Astrocyte (in vitro differentiated cells and primary cell): ENCODE measurements at regions not wholly inside any gene's neighbourhood (a gene's known extent, or its start where the extent isn't known, plus 50 kb on each side); places are given as distances from the start of the nearest gene placed in this dataset.

ENCODE experiments used
- DNase-seq: peaks from one replicate; pipeline ENCODE4 v3.0.0-alpha.2; 2010; ENCODE audit warnings: low read depth
- FAIRE-seq: peaks from 2 replicates; lab custom pipeline; 2011; peaks lifted over from hg19 to GRCh38; lab: Jason Lieb, UNC
- H2AFZ ChIP-seq: 2 replicates; pipeline ENCODE4 v1.6.0; 2012; ENCODE audit warnings: low read depth, low read length, inconsistent platforms
- H3K27ac ChIP-seq: 2 replicates; pipeline ENCODE4 v1.5.1; 2011; ENCODE audit warnings: low read depth, low read length, inconsistent platforms
- H3K27me3 ChIP-seq: 2 replicates; pipeline ENCODE4 v1.6.0; 2011; ENCODE audit warnings: low read length, inconsistent platforms; ENCODE audit not compliant: insufficient read depth
- H3K36me3 ChIP-seq: 2 replicates; pipeline ENCODE4 v1.5.1; 2011; ENCODE audit warnings: low read length, inconsistent platforms; ENCODE audit not compliant: insufficient read depth
- H3K4me1 ChIP-seq: 2 replicates; pipeline ENCODE4 v1.5.1; 2011; ENCODE audit warnings: low read length, inconsistent platforms; ENCODE audit not compliant: insufficient read depth
- H3K4me2 ChIP-seq: 2 replicates; pipeline ENCODE4 v1.6.0; 2012; ENCODE audit warnings: low read length, inconsistent platforms
- H3K4me3 ChIP-seq: 2 replicates; pipeline ENCODE4 v1.5.1; 2011; ENCODE audit warnings: low read depth, mild to moderate bottlenecking, low read length, inconsistent platforms; ENCODE audit not compliant: insufficient read depth
- H3K79me2 ChIP-seq: 2 replicates; pipeline ENCODE4 v1.6.0; 2012; ENCODE audit warnings: mild to moderate bottlenecking, low read length, inconsistent platforms; ENCODE audit not compliant: insufficient read depth
- H3K9ac ChIP-seq: 2 replicates; pipeline ENCODE4 v1.6.0; 2012; ENCODE audit warnings: mild to moderate bottlenecking, low read length, inconsistent platforms
- H3K9me3 ChIP-seq: 2 replicates; pipeline ENCODE4 v1.5.1; 2012; ENCODE audit warnings: low read depth, mild to moderate bottlenecking, low read length, inconsistent platforms; ENCODE audit not compliant: insufficient read depth
- H4K20me1 ChIP-seq: 2 replicates; pipeline ENCODE4 v1.6.0; 2012; ENCODE audit warnings: low read length, inconsistent platforms; ENCODE audit not compliant: insufficient read depth
- H3K27ac Mint-ChIP-seq: one replicate; pipeline ENCODE4 v1.8.0; 2021; ENCODE audit warnings: mild to moderate bottlenecking, mixed read lengths; ENCODE audit not compliant: unreplicated experiment
- H3K27me3 Mint-ChIP-seq: one replicate; pipeline ENCODE4 v1.8.0; 2021; ENCODE audit warnings: low read depth, mixed read lengths; ENCODE audit not compliant: unreplicated experiment
- H3K36me3 Mint-ChIP-seq: one replicate; pipeline ENCODE4 v1.8.0; 2021; ENCODE audit warnings: low read depth, mixed read lengths; ENCODE audit not compliant: unreplicated experiment
- H3K4me1 Mint-ChIP-seq: one replicate; pipeline ENCODE4 v1.8.0; 2021; ENCODE audit warnings: low read depth, mixed read lengths; ENCODE audit not compliant: unreplicated experiment
- H3K4me3 Mint-ChIP-seq: one replicate; pipeline ENCODE4 v1.8.0; 2021; ENCODE audit warnings: mild to moderate bottlenecking, moderate library complexity, mixed read lengths; ENCODE audit not compliant: unreplicated experiment
- H3K9me3 Mint-ChIP-seq: one replicate; pipeline ENCODE4 v1.8.0; 2021; ENCODE audit warnings: mild to moderate bottlenecking, mixed read lengths; ENCODE audit not compliant: unreplicated experiment
- CTCF ChIP-seq: IDR thresholded peaks from 2 replicates; pipeline ENCODE4 v1.5.1; 2011; ENCODE audit warnings: low read depth, mild to moderate bottlenecking, inconsistent platforms, low read length, moderate library complexity; ENCODE audit not compliant: insufficient read depth
- EZH2 ChIP-seq: IDR thresholded peaks from 2 replicates; pipeline ENCODE4 v1.6.1; 2012; ENCODE audit warnings: mild to moderate bottlenecking, low read length, inconsistent platforms; ENCODE audit not compliant: insufficient read depth

DNA sequence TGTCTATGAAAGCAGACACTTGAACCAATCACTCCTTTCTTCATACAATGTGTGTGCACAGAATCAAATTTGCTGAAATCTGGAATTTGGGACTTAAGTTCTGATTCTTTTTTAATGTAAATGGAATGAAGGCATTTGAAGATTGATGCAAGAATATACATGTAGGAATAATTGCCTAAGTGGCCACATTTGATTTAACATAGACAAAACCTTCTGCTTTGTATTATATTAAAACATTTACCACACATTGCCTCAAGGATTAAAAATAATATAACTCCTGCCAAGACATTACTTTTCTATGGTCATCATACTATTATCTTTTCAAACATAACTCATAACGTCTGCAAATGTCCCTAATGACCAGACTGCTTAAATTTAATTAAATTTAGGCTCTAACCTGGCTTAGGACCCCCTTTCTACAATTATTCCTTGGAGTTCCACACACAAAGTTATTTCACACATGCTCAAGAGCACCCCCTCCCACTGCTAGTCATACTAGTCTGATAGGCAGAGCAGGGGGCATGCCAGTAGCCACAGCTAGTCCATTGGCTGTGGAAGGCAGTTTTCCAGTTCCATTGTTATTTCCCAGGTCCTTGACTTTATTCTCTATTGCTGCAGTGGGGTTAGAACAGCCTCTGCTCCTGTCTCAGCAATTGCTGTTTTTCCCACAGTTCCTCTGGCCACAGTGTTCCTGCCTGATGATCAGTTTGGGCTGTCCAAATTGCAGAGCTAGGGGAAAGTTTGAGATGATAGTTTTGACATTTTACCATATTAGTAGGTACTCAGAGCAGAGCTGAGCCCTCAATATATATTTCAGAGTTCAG lies 360.6 kb upstream of the GRAMD2B start:
- H3K27ac ChIP-seq = no peak overlapping the region
- no peak for TF ChIP-seq EZH2
- no peak for TF ChIP-seq CTCF

GRCh38 chr5:126065061-126065460 lies 358.1 kb upstream of the GRAMD2B start:
- no peaks in the 10 kb centered on the region for H3K27me3 Mint-ChIP-seq
- Histone ChIP-seq H3K4me2 (no peak overlapping the region), H4K20me1 (no peaks in the 10 kb centered on the region), H3K36me3 (no peaks in the 10 kb centered on the region), H3K27me3 (no peaks in the 10 kb centered on the region), H3K4me1 (no peaks in the 10 kb centered on the region), H2AFZ (no peak overlapping the region), H3K9ac (no peak overlapping the region), H3K27ac (no peak overlapping the region), H3K9me3 (no peaks in the 10 kb centered on the region), H3K4me3 (no peak overlapping the region), H3K79me2 (no peaks in the 10 kb centered on the region)
- H3K4me3 Mint-ChIP-seq = no peak overlapping the region
- no peak for FAIRE-seq
- no peak overlapping the region for H3K27ac Mint-ChIP-seq
- H3K4me1 Mint-ChIP-seq = no peaks in the 10 kb centered on the region
- TF ChIP-seq CTCF = no peak
- no peak for TF ChIP-seq EZH2
- no peaks in the 10 kb centered on the region for H3K9me3 Mint-ChIP-seq
- DNase-seq = no peak
- H3K36me3 Mint-ChIP-seq = no peaks in the 10 kb centered on the region

More for the DNA sequence above, 360.6 kb upstream of the GRAMD2B start:
- Mint-ChIP-seq H3K36me3 (no peaks in the 10 kb centered on the region), H3K4me1 (no peaks in the 10 kb centered on the region), H3K9me3 (no peaks in the 10 kb centered on the region), H3K27me3 (no peaks in the 10 kb centered on the region), H3K27ac (no peak overlapping the region), H3K4me3 (no peak overlapping the region)
- Histone ChIP-seq H4K20me1 (no peaks in the 10 kb centered on the region), H3K9me3 (no peaks in the 10 kb centered on the region), H3K79me2 (no peaks in the 10 kb centered on the region), H3K4me3 (no peak overlapping the region), H3K9ac (no peak overlapping the region), H3K36me3 (no peaks in the 10 kb centered on the region), H2AFZ (no peak overlapping the region), H3K4me2 (no peak overlapping the region), H3K4me1 (no peaks in the 10 kb centered on the region), H3K27me3 (no peaks in the 10 kb centered on the region)
- DNase-seq = no peak
- no peak for FAIRE-seq

DNA sequence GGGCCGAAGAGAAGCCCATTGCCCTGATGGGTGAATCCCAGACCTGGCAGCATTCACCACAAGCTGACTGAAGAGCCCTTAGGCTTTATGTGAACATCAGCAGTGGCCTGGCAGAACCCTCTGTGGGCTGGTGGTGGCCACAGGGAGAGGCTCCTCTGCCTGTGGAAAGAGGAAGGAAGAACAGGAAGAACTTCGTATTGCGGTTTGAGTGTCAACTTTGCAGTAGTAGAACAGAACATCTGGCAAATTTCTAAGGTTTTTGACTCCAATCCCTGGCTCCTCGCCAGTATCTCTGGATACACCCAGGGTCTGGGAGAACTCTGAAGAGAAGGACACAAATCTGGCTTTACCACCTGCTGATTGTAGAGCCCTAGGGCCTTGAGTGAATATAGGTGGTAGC lies 356.4 kb upstream of the GRAMD2B start:
- H3K4me3 ChIP-seq = no peak overlapping the region
- Mint-ChIP-seq H3K27ac (no peak overlapping the region), H3K27me3 (no peaks in the 10 kb centered on the region)

More for the DNA sequence above, 356.4 kb upstream of the GRAMD2B start:
- DNase-seq = no peak
- Histone ChIP-seq H3K9me3 (no peaks in the 10 kb centered on the region), H4K20me1 (no peaks in the 10 kb centered on the region), H3K4me2 (no peak overlapping the region), H3K27ac (no peak overlapping the region), H3K27me3 (no peaks in the 10 kb centered on the region), H2AFZ (no peak overlapping the region), H3K79me2 (no peaks in the 10 kb centered on the region), H3K9ac (no peak overlapping the region), H3K4me1 (no peaks in the 10 kb centered on the region), H3K36me3 (no peaks in the 10 kb centered on the region)
- H3K4me1 Mint-ChIP-seq = no peaks in the 10 kb centered on the region
- peaks cover under 1% of the 10 kb centered on the region for H3K36me3 Mint-ChIP-seq
- no peak overlapping the region for H3K4me3 Mint-ChIP-seq
- H3K9me3 Mint-ChIP-seq = no peaks in the 10 kb centered on the region
- TF ChIP-seq CTCF = no peak
- TF ChIP-seq EZH2 = no peak
- FAIRE-seq = no peak
